NCI-H82 treated with DMSO at 0.1 percent for 48 hours (cell line): ENCODE measurements at regions not wholly inside any gene's neighbourhood (a gene's known extent, or its start where the extent isn't known, plus 50 kb on each side); places are given as distances from the start of the nearest gene placed in this dataset.
A peak's percentile ranks its signal among the peaks of the same experiment; 100 is the strongest.
"Not testable (repeated sequence)": the region's sequence is repeated elsewhere in the genome, so short reads cannot be mapped to it uniquely, and the experiment has no call there.

ENCODE experiments used
- DNase-seq: peaks from one replicate; lab custom pipeline; 2025; ENCODE audit not compliant: unreplicated experiment; lab: John Stamatoyannopoulos, UW

- DNase-seq, result no peak
These were observed 427.1 kb downstream of the RPS29 start for GRCh38 chr14:49159081-49159480.

- no peak for DNase-seq
These were observed 446.6 kb downstream of the RPS29 start for GRCh38 chr14:49139593-49139992.

DNA sequence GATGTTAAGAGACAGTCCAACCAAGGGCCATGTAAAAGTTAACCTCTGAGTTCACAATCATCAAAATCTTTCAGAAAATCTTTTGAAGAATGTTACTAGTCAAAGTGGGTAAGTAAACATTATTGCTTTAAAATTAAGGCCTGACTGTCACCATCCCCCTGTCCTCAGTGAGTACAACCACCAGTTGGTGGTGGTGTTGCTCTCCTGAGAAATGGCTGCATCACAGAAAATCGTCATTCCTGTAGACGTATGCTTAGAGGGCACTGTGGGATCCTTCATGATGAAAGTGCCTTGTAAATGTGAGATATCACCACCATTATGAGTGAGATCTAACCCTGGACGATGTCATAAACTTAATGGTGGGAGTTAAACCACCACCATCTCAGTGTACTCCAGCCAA is 451.2 kb downstream of the RPS29 start:
- DNase-seq, result no peak

DNA sequence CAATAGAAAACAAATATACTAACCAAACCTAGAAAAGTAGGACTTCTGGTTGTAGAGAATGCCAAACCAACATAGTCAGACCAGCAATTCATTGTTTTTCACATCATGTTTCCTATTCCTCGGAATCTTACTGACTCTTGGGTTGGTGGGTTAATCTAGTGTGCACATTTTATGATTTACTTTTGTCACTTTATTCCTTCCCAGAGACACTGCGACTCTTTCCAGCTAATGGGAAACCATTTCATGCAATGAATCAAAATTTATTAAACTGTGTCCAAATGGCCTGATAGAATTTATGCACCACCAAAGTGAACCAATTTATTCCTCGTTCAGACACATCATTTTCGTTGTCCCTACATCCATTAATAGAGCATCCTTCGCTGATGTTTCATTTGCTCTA is 464.9 kb downstream of the RPS29 start:
- DNase-seq, result no peak

GRCh38 chr14:49114161-49114893 is 471.9 kb downstream of the RPS29 start:
- DNase-seq, result no peak

DNA sequence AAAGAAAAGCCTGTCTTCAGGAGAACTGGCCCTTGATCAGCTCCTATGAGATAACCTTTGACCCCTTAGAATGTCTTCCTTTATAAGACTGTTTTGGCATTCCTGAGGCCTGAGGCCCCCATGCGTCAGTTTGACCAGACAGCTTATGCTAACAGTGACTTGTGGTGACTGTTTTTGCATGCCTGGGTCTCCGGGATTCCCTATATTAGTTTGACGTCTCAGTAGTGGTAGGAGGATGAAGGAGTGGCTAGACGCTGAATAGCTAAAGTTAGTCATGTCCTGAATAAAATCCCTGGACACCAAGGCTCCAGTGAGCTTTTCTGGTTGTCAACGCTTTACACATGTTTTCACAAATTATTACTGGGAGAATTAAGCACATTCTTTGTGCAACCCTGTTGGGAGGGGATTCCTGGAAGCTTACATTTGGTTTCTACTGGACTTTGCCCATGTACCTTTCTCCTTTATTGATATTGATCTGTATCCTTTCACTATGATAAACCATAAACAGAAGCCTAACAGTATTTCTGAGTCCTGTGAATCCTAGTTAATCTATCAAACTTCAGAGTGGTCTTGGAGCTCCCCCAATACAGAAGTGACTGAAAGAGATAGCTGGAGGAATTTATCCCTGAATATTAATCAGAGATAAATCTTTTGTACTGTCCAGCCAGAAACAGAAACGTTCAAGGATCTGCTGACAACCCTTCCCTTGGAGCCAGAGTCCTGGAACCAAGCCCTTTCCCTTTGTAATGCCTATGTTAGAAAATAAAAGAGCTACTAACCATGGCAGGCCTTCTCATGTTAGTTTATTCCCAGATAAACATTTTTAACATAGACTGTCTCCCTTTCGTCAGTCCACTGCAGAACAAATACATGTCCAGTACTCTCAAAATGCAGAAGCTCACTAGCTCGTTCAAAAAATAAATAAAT is 479.2 kb downstream of the RPS29 start:
- no peak for DNase-seq

DNA sequence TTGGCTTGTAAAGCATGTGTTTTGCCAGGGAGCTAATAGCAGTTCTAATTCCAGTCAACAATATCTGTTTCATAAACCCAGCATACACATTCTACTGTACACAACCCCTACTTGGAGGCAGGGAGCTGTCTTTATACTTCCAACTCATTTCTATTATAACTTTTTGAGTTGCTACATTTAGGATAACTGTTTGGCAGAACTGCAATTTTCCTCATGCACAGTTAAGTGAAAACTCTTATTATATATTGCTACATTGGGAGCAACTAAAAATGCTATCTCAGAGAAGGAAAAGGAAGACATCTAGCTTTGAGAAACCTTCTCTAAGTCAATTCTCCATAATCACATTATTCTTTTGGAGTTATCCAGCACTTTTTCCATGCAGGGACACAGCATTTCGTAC is 480.2 kb downstream of the RPS29 start:
- DNase-seq, result no peak

DNA sequence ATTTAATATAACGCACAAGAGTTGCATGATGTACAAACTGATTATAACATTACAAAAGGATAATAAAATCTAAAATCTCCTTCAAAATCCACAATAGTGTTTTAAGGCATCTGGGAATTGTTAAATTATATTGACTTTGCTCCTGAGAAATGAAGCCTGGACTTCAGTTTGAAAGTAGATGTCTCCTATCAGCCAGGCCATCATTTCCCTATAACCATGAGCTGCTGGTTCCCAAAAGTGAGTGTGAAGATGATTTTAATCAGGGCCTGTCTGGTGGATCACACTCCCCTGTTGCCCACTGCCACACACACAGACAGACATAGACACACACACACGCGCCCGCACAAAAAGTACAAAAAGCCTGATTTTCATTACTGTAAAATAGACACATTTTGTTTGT is 480.7 kb downstream of the RPS29 start:
- DNase-seq, result no peak

- no peak for DNase-seq
These were observed 493.8 kb downstream of the RPS29 start for GRCh38 chr14:49092345-49092744.

GRCh38 chr14:49089107-49089506 is 497.1 kb downstream of the RPS29 start:
- DNase-seq, result no peak

GRCh38 chr14:49073292-49073691 is 512.9 kb downstream of the RPS29 start:
- not testable (repeated sequence) for DNase-seq

GRCh38 chr14:49058511-49058910 is 527.7 kb downstream of the RPS29 start:
- DNase-seq, result no peak

- no peak for DNase-seq
These were observed 528.2 kb downstream of the RPS29 start for GRCh38 chr14:49057838-49058510.

GRCh38 chr14:49056021-49056420 is 530.2 kb downstream of the RPS29 start:
- DNase-seq, result no peak

DNA sequence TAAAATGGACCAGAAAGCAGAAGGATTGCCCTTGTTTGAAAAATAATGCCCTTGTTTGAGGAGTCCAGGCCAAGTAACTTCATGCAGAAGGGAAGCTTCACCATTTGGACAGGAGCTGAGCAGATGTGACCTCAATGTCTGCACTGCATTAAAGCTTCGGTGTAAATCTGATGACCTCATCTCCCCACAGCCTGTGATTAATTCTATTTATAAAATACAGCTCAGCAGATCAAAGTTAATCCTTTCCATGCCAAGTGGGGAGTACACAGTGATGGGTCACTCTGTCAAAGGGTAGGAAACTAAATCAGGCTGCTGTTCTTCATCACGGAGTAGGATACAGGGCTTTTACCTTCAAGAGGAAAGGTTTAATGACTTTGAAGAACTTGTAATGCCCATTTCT is 533.7 kb downstream of the RPS29 start:
- peak; percentile 28 for DNase-seq

DNA sequence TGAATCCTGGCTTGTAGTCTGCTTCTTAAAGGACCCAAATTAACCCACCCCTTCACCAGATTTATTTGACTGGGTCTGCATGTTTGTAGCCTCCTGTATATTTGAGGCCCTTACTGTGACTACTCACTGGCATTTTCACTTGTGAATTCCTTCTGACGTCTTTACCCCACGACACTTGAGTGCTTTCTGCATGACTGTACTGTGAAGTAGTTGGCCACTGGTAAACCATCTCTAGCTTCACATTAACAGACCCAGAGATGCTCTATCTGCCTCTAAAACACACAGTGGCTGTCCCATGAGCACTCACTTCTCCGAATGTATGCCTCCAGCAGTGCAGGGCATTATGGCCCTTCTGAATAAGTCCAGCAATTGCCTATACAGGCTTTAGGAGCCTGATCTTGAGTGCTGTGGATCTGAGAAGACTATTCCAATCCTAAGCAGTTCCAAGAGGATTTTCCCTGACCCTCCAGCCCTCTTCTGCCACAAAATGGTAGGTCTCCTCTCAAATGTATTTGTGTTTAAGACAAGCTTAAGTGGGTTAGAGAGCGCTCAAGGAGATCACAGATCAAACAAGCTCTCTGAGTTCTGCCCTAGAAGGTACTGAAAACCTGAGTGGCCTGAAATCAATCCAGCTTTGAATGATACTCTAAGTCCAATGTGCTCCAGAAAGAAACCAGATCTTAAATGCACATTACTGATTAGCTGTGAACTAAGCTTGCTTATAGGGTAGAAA is 534.7 kb downstream of the RPS29 start:
- no peak for DNase-seq

DNA sequence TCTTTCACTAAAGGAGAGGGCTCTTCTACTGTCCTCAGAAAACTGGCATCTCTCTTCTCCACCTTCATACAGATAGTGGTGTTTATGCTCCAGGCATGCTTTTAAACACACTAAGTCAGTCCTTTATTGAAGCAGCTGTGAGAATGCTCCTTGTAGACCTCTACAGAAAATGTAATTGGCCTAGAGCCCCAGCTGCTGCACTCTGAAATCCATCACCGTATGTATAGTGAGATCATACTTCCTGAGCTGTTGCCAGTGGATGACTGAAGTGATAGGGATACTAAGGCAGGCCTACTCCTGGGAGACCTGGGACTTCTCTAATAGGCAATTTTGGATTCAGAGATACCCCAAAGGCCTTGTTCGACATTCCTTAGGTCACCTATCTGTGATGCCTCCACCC is 535.4 kb downstream of the RPS29 start:
- no peak for DNase-seq

DNA sequence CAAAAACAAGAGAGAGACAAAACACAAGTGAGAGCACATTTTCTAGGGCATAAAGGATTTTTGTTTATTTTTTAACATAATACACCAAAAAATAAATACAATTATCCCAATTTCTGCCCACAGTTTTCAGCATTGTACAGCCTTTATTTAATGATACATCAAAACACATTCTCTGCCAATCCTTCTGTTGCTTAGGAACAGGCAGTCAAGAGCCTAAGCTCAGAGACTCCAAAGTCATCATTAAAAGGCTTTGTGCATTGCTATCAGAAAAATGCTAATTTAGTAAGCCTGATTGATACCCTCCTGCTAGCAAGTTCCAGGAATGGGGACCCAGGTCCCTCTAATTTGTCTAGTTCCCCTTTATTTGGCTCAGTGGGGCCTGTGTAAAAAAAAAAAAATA is 536.5 kb downstream of the RPS29 start:
- DNase-seq, result no peak

GRCh38 chr14:49044981-49045380 is 541.2 kb downstream of the RPS29 start:
- no peak for DNase-seq

DNA sequence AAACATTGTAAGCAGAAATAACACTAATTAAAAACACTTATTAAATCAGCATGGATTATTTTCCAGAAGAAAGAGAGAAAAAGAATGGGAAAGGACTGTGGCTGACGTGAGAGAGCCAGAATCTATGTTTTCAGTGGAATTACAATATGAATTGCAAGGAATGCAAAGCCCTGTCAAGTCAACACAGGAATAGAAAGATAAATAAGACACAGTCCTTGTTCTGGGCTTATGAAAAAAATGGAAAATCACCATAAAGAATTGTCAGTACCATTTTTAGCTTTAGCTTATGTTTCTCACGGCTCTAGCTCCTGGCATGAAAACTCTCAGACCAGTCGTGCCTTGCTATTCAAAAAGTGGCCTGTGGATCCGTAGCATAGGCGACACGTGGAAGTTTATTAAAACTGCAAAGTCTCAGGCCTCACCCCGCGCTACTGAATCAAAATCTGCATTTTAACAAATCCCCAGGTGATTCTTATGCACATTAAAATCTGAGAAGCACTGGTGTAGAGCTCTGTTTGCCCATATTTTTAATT is 549.1 kb downstream of the RPS29 start:
- no peak for DNase-seq

DNA sequence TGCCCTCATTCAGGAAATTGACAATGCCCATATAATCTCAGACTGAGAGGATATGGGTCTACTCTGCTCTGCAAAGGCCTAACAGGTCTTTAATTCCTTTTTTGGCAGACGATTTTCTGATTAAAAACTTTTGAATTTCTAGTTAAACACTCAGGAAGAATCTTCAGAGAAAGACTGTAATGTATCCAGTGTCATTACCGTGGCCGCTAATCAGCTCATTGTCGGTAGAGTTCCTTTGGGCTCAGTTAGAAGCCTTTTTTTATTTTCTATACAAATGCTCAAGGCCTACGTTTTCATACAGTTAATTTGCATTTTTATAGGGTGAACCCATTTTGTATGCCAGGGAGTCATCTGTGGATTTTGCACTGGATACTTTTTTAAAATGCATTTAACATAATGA is 549.9 kb downstream of the RPS29 start:
- no peak for DNase-seq
